HCT116 (cell line): ENCODE measurements at regions not wholly inside any gene's neighbourhood (a gene's known extent, or its start where the extent isn't known, plus 50 kb on each side); places are given as distances from the start of the nearest gene placed in this dataset.

Experiments used
- ATAC-seq: fragments of 200-7000 bp; cut with Tn5 transposase; 2 replicates; pipeline ENCODE4 v1.9.1; 2020; ENCODE audit warnings: mild to moderate bottlenecking, moderate library complexity
- BruUV-seq: library from RNA; stranded (reverse); fragments of 400-500 nt; replicated peaks from 2 replicates; lab custom pipeline; 2021; lab: Mats Ljungman, UMichigan
- CTCF ChIA-PET: fragments of 300-600 bp; sonication (Branson Sonifier 250); formaldehyde crosslinking; loops from one replicate; lab custom pipeline; 2021; ENCODE audit warnings: antibody characterized with exemption; lab: Charles Lee
- POLR2A ChIA-PET: fragments of 300-600, 350-600 bp; sonication (Branson Sonifier 250); formaldehyde crosslinking; loops from one replicate; lab custom pipeline; 2021; ENCODE audit warnings: antibody characterized with exemption; lab: Charles Lee
- RAD21 ChIA-PET, 2 experiments: fragments of 300-600 bp; sonication (Branson Sonifier 250); formaldehyde crosslinking; loops; one replicate each; lab custom pipeline; 2023; ENCODE audit warnings: low total read pairs in 2 of 2; ENCODE audit not compliant: uncharacterized antibody in 2 of 2, unreplicated experiment in 2 of 2, low non-redundant PET in 1 of 2; lab: Charles Lee
- DNase-seq: peaks from one replicate; pipeline ENCODE4 v3.0.0-alpha.2; 2010; ENCODE audit warnings: low read depth, low spot score
- H2AFZ ChIP-seq: fragments of 200-600 bp; shearing (Covaris generic), sonication (generic); 2 replicates; pipeline ENCODE4 v1.6.1; 2017; ENCODE audit warnings: low read depth, mixed run types, mixed read lengths, antibody characterized with exemption, low read length; ENCODE audit not compliant: poor library complexity, severe bottlenecking
- H3K27ac ChIP-seq: 2 replicates; pipeline ENCODE4 v1.5.1; 2012; ENCODE audit warnings: low read depth, low read length
- H3K27me3 ChIP-seq: fragments of 200-600 bp; sonication (generic); 2 replicates; pipeline ENCODE4 v1.6.1; 2016; ENCODE audit warnings: mixed run types, low read length, mixed read lengths; ENCODE audit not compliant: insufficient read depth
- H3K36me3 ChIP-seq, 2 experiments: fragments of 200-500 bp in 1 of 2; fragments of 200-600 bp in 1 of 2; sonication (Bioruptor generic) in 1 of 2; sonication (generic) in 1 of 2; 2 replicates each; pipeline versions ENCODE4 v1.5.1 to v1.6.1; 2014 to 2016; ENCODE audit warnings: low read length in 2 of 2, inconsistent platforms in 1 of 2, mixed read lengths in 1 of 2, mixed run types in 1 of 2; ENCODE audit not compliant: insufficient read depth in 2 of 2, control insufficient read depth in 1 of 2
- H3K4me1 ChIP-seq, 2 experiments: fragments of 200-600 bp in 1 of 2; sonication (generic) in 1 of 2; 2 replicates each; pipeline versions ENCODE4 v1.5.1 to v1.6.1; 2012 to 2017; ENCODE audit warnings: low read length in 2 of 2, inconsistent platforms in 1 of 2, mild to moderate bottlenecking in 1 of 2, mixed read lengths in 1 of 2, mixed run types in 1 of 2, moderate library complexity in 1 of 2; ENCODE audit not compliant: insufficient read depth in 2 of 2, control insufficient read depth in 1 of 2
- H3K4me2 ChIP-seq: fragments of 200-600 bp; sonication (generic); 2 replicates; pipeline ENCODE4 v1.6.1; 2017; ENCODE audit warnings: mixed run types, low read length, mixed read lengths
- H3K4me3 ChIP-seq, 2 experiments: fragments of 200-600 bp in 1 of 2; sonication (generic) in 1 of 2; replicated peaks in 1 of 2; 2 replicates each; pipeline ENCODE4 v1.5.1; 2011 to 2016; ENCODE audit warnings: low read length in 2 of 2, control low read depth in 1 of 2, low read depth in 1 of 2, mild to moderate bottlenecking in 1 of 2, mixed read lengths in 1 of 2, mixed run types in 1 of 2
- H3K79me2 ChIP-seq: fragments of 200-600 bp; sonication (generic); 2 replicates; pipeline ENCODE4 v1.6.1; 2017; ENCODE audit warnings: mild to moderate bottlenecking, mixed run types, low read length, moderate library complexity, mixed read lengths; ENCODE audit not compliant: insufficient read depth
- H3K9ac ChIP-seq: fragments of 200-600 bp; sonication (generic); 2 replicates; pipeline ENCODE4 v1.6.1; 2016; ENCODE audit warnings: low read length, mixed read lengths
- H3K9me2 ChIP-seq: fragments of 200-600 bp; sonication (generic), shearing (Covaris generic); 2 replicates; pipeline ENCODE4 v1.6.1; 2017; ENCODE audit warnings: mixed run types, mild to moderate bottlenecking, moderate library complexity; ENCODE audit not compliant: insufficient read depth
- H3K9me3 ChIP-seq, 2 experiments: fragments of 200-500 bp in 1 of 2; fragments of 200-600 bp in 1 of 2; sonication (Bioruptor generic) in 1 of 2; sonication (generic) in 1 of 2; 2 replicates each; pipeline ENCODE4 v1.6.1; 2014 to 2017; ENCODE audit warnings: low read length in 2 of 2, mixed read lengths in 2 of 2, inconsistent platforms in 1 of 2, low read depth in 1 of 2, mild to moderate bottlenecking in 1 of 2, mixed run types in 1 of 2, moderate library complexity in 1 of 2; ENCODE audit not compliant: control insufficient read depth in 1 of 2, insufficient read depth in 1 of 2
- H4K20me1 ChIP-seq: fragments of 200-600 bp; sonication (generic), shearing (Covaris generic); 2 replicates; pipeline ENCODE4 v1.6.1; 2017; ENCODE audit warnings: mixed run types, mild to moderate bottlenecking, moderate library complexity; ENCODE audit not compliant: insufficient read depth
- CBX3 ChIP-seq: IDR thresholded peaks from 2 replicates; pipeline ENCODE4 v1.6.1; 2012; ENCODE audit warnings: low read depth
- EGR1 ChIP-seq: IDR thresholded peaks from 2 replicates; pipeline ENCODE4 v1.6.1; 2012; ENCODE audit warnings: low read depth
- ELF1 ChIP-seq: IDR thresholded peaks from 2 replicates; pipeline ENCODE4 v1.6.1; 2012; ENCODE audit warnings: low read depth, borderline replicate concordance
- EZH2 ChIP-seq: fragments of 200-600 bp; sonication (generic); IDR thresholded peaks from 2 replicates; pipeline ENCODE4 v1.6.1; 2017; ENCODE audit warnings: antibody characterized with exemption, mixed run types
- FOSL1 ChIP-seq: IDR thresholded peaks from 2 replicates; pipeline ENCODE4 v1.6.1; 2012; ENCODE audit warnings: low read depth
- JUND ChIP-seq: IDR thresholded peaks from 2 replicates; pipeline ENCODE4 v1.6.1; 2012
- POLR2A ChIP-seq: IDR thresholded peaks from 2 replicates; pipeline ENCODE4 v1.7.0; 2011; ENCODE audit warnings: borderline replicate concordance; ENCODE audit not compliant: insufficient read depth, insufficient read length; ENCODE audit errors: extremely low read depth
- RAD21 ChIP-seq: IDR thresholded peaks from 2 replicates; pipeline ENCODE4 v1.6.1; 2012; ENCODE audit warnings: low read depth, mild to moderate bottlenecking
- SP1 ChIP-seq: IDR thresholded peaks from 2 replicates; pipeline ENCODE4 v1.6.1; 2012; ENCODE audit warnings: low read depth
- SRF ChIP-seq: IDR thresholded peaks from 2 replicates; pipeline ENCODE4 v1.6.1; 2012; ENCODE audit warnings: low read depth
- TCF7L2 ChIP-seq: IDR thresholded peaks from 2 replicates; pipeline ENCODE4 v1.7.0; 2011; ENCODE audit warnings: borderline replicate concordance, inconsistent platforms; ENCODE audit not compliant: insufficient read depth, insufficient read length; ENCODE audit errors: extremely low read depth
- YY1 ChIP-seq: IDR thresholded peaks from 2 replicates; pipeline ENCODE4 v1.6.1; 2011; ENCODE audit warnings: low read length, low read depth, moderate library complexity, mild to moderate bottlenecking; ENCODE audit not compliant: insufficient replicate concordance; ENCODE audit errors: extremely low read depth
- ZNF274 ChIP-seq: fragments of 200-500 bp; sonication (Bioruptor generic); IDR thresholded peaks from 2 replicates; pipeline ENCODE4 v1.6.1; 2014; ENCODE audit warnings: mild to moderate bottlenecking, low read depth, low read length, inconsistent platforms
- intact Hi-C: fragments of 100-400 bp; cut with micrococcal nuclease; formaldehyde crosslinking; loops from 2 replicates; pipeline ENCODE4 v1.10.0; 2022
- TF ChIP-seq, protein P1 (sequence below): IDR thresholded peaks from 2 replicates; pipeline ENCODE4 v1.6.1; 2012
- TF ChIP-seq, protein P2 (sequence below), 3 experiments: fragments of 200-600 bp in 1 of 3; sonication (generic) in 1 of 3; IDR thresholded peaks in 2 of 3; conservative IDR thresholded peaks in 1 of 3; 2 replicates each; pipeline ENCODE4 v1.5.1; 2012 to 2017; ENCODE audit warnings: low read depth in 2 of 3, low read length in 2 of 3, antibody characterized with exemption in 1 of 3, borderline replicate concordance in 1 of 3, control low read depth in 1 of 3, mild to moderate bottlenecking in 1 of 3, mixed read lengths in 1 of 3, mixed run types in 1 of 3, moderate library complexity in 1 of 3; ENCODE audit not compliant: insufficient read depth in 1 of 3

- H3K36me3 ChIP-seq = no peaks in the 10 kb centered on the region
- TF ChIP-seq, protein P1, sequence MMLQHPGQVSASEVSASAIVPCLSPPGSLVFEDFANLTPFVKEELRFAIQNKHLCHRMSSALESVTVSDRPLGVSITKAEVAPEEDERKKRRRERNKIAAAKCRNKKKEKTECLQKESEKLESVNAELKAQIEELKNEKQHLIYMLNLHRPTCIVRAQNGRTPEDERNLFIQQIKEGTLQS = no peak
- TF ChIP-seq EZH2 (no peak), SRF (no peak), CBX3 (no peak)
- TF ChIP-seq, all 23 proteins: peak for 0
- RAD21 ChIA-PET = no interaction called here
- Histone ChIP-seq H3K79me2 (no peaks in the 10 kb centered on the region), H3K9me2 (no peaks in the 10 kb centered on the region), H3K9me3 (no peaks in the 10 kb centered on the region), H3K4me3 (no peak overlapping the region), H4K20me1 (no peaks in the 10 kb centered on the region), H3K27ac (no peak overlapping the region), H2AFZ (no peak overlapping the region), H3K27me3 (no peaks in the 10 kb centered on the region), H3K9ac (no peak overlapping the region), H3K4me1 (no peaks in the 10 kb centered on the region), H3K4me2 (no peak overlapping the region)
- DNase-seq (no peak), ATAC-seq (no peak)
- intact Hi-C loops = no loop called here
- no TSS peak for BruUV-seq
- CTCF ChIA-PET = no interaction called here
- POLR2A ChIA-PET = no interaction called here
Measured at GRCh38 chr5:115736690-115737005, 79.8 kb downstream of the CDO1 start.

DNA sequence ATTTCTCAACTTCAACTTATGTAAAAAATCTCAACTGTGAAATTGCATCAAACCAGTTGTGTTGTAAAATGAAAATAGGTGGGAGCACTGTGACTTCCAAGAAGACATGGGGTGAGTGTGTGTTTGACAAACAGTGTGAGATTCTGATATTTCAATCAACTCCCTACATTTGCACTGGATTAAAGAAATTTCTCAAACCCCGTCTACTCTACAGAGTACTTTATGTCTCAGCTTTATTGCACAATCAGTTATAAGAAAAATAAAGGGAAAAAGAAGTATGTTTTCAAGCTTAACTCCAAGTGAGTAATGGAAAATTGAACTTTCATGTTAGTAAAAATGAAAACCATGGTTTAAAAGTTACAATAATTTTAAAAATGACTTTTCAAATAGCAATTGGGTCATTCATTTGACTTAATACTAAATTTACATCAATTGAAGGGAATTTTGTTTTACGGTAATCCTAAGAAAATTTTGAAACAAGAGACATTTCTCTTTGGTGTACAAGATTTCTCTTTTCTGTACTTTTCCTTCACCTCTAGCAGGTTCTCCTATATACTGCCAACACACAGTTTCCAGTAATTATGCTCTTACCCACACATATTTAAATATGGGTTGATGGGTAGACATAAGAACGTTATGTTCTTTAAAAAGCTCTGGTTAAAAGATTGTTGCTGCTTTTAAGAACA, 80.3 kb downstream of the CDO1 start:
- BruUV-seq = no TSS peak
- RAD21 ChIA-PET = no interaction called here
- no peak overlapping the region for H3K9ac ChIP-seq
- POLR2A ChIA-PET = no interaction called here
- ATAC-seq (no peak), DNase-seq (no peak)
- TF ChIP-seq RAD21 = no peak
- TF ChIP-seq, protein P1 = no peak
- TF ChIP-seq TCF7L2 = no peak
- no peak for TF ChIP-seq POLR2A
- no peak for TF ChIP-seq YY1
- no peak for TF ChIP-seq EGR1
- no peak for TF ChIP-seq FOSL1
- TF ChIP-seq, protein P2, sequence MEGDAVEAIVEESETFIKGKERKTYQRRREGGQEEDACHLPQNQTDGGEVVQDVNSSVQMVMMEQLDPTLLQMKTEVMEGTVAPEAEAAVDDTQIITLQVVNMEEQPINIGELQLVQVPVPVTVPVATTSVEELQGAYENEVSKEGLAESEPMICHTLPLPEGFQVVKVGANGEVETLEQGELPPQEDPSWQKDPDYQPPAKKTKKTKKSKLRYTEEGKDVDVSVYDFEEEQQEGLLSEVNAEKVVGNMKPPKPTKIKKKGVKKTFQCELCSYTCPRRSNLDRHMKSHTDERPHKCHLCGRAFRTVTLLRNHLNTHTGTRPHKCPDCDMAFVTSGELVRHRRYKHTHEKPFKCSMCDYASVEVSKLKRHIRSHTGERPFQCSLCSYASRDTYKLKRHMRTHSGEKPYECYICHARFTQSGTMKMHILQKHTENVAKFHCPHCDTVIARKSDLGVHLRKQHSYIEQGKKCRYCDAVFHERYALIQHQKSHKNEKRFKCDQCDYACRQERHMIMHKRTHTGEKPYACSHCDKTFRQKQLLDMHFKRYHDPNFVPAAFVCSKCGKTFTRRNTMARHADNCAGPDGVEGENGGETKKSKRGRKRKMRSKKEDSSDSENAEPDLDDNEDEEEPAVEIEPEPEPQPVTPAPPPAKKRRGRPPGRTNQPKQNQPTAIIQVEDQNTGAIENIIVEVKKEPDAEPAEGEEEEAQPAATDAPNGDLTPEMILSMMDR (IDR thresholded peaks at IDR 0.05 in 2 of 3, conservative IDR thresholded peaks at IDR 0.05 in 1 of 3; ENCODE audit: borderline replicate concordance in 1 of 3, insufficient read depth in 1 of 3, low read depth in 2 of 3, low read length in 2 of 3) = no peak
- no peak for TF ChIP-seq JUND
- no peak for TF ChIP-seq SP1
- no peak for TF ChIP-seq ELF1
- no peak for TF ChIP-seq ZNF274
- no peak for TF ChIP-seq SRF
- no peaks in the 10 kb centered on the region for H3K4me1 ChIP-seq
- no peaks in the 10 kb centered on the region for H4K20me1 ChIP-seq
- H3K27ac ChIP-seq = no peak overlapping the region
- H3K27me3 ChIP-seq = no peaks in the 10 kb centered on the region
- no peak overlapping the region for H2AFZ ChIP-seq
- H3K79me2 ChIP-seq = no peaks in the 10 kb centered on the region
- no peaks in the 10 kb centered on the region for H3K36me3 ChIP-seq
- CTCF ChIA-PET = no interaction called here
- H3K4me2 ChIP-seq = no peak overlapping the region
- H3K9me3 ChIP-seq = no peaks in the 10 kb centered on the region
- H3K9me2 ChIP-seq = no peaks in the 10 kb centered on the region
- intact Hi-C loops = no loop called here
- H3K4me3 ChIP-seq = no peak overlapping the region
